Astrocyte (in vitro differentiated cells and primary cell): ENCODE measurements at regions not wholly inside any gene's neighbourhood (a gene's known extent, or its start where the extent isn't known, plus 50 kb on each side); places are given as distances from the start of the nearest gene placed in this dataset.

Source experiments
- DNase-seq: peaks from one replicate; pipeline ENCODE4 v3.0.0-alpha.2; 2010; ENCODE audit warnings: low read depth
- FAIRE-seq: peaks from 2 replicates; lab custom pipeline; 2011; peaks lifted over from hg19 to GRCh38; lab: Jason Lieb, UNC
- H2AFZ ChIP-seq: 2 replicates; pipeline ENCODE4 v1.6.0; 2012; ENCODE audit warnings: low read depth, low read length, inconsistent platforms
- H3K27ac ChIP-seq: 2 replicates; pipeline ENCODE4 v1.5.1; 2011; ENCODE audit warnings: low read depth, low read length, inconsistent platforms
- H3K27me3 ChIP-seq: 2 replicates; pipeline ENCODE4 v1.6.0; 2011; ENCODE audit warnings: low read length, inconsistent platforms; ENCODE audit not compliant: insufficient read depth
- H3K36me3 ChIP-seq: 2 replicates; pipeline ENCODE4 v1.5.1; 2011; ENCODE audit warnings: low read length, inconsistent platforms; ENCODE audit not compliant: insufficient read depth
- H3K4me1 ChIP-seq: 2 replicates; pipeline ENCODE4 v1.5.1; 2011; ENCODE audit warnings: low read length, inconsistent platforms; ENCODE audit not compliant: insufficient read depth
- H3K4me2 ChIP-seq: 2 replicates; pipeline ENCODE4 v1.6.0; 2012; ENCODE audit warnings: low read length, inconsistent platforms
- H3K4me3 ChIP-seq: 2 replicates; pipeline ENCODE4 v1.5.1; 2011; ENCODE audit warnings: low read depth, mild to moderate bottlenecking, low read length, inconsistent platforms; ENCODE audit not compliant: insufficient read depth
- H3K79me2 ChIP-seq: 2 replicates; pipeline ENCODE4 v1.6.0; 2012; ENCODE audit warnings: mild to moderate bottlenecking, low read length, inconsistent platforms; ENCODE audit not compliant: insufficient read depth
- H3K9ac ChIP-seq: 2 replicates; pipeline ENCODE4 v1.6.0; 2012; ENCODE audit warnings: mild to moderate bottlenecking, low read length, inconsistent platforms
- H3K9me3 ChIP-seq: 2 replicates; pipeline ENCODE4 v1.5.1; 2012; ENCODE audit warnings: low read depth, mild to moderate bottlenecking, low read length, inconsistent platforms; ENCODE audit not compliant: insufficient read depth
- H4K20me1 ChIP-seq: 2 replicates; pipeline ENCODE4 v1.6.0; 2012; ENCODE audit warnings: low read length, inconsistent platforms; ENCODE audit not compliant: insufficient read depth
- H3K27ac Mint-ChIP-seq: one replicate; pipeline ENCODE4 v1.8.0; 2021; ENCODE audit warnings: mild to moderate bottlenecking, mixed read lengths; ENCODE audit not compliant: unreplicated experiment
- H3K27me3 Mint-ChIP-seq: one replicate; pipeline ENCODE4 v1.8.0; 2021; ENCODE audit warnings: low read depth, mixed read lengths; ENCODE audit not compliant: unreplicated experiment
- H3K36me3 Mint-ChIP-seq: one replicate; pipeline ENCODE4 v1.8.0; 2021; ENCODE audit warnings: low read depth, mixed read lengths; ENCODE audit not compliant: unreplicated experiment
- H3K4me1 Mint-ChIP-seq: one replicate; pipeline ENCODE4 v1.8.0; 2021; ENCODE audit warnings: low read depth, mixed read lengths; ENCODE audit not compliant: unreplicated experiment
- H3K4me3 Mint-ChIP-seq: one replicate; pipeline ENCODE4 v1.8.0; 2021; ENCODE audit warnings: mild to moderate bottlenecking, moderate library complexity, mixed read lengths; ENCODE audit not compliant: unreplicated experiment
- H3K9me3 Mint-ChIP-seq: one replicate; pipeline ENCODE4 v1.8.0; 2021; ENCODE audit warnings: mild to moderate bottlenecking, mixed read lengths; ENCODE audit not compliant: unreplicated experiment
- CTCF ChIP-seq: IDR thresholded peaks from 2 replicates; pipeline ENCODE4 v1.5.1; 2011; ENCODE audit warnings: low read depth, mild to moderate bottlenecking, inconsistent platforms, low read length, moderate library complexity; ENCODE audit not compliant: insufficient read depth
- EZH2 ChIP-seq: IDR thresholded peaks from 2 replicates; pipeline ENCODE4 v1.6.1; 2012; ENCODE audit warnings: mild to moderate bottlenecking, low read length, inconsistent platforms; ENCODE audit not compliant: insufficient read depth

- TF ChIP-seq CTCF (no peak), EZH2 (no peak)
- peaks cover 29% of the 10 kb centered on the region for H3K9me3 Mint-ChIP-seq
- peaks cover 15% of the 10 kb centered on the region for H3K27me3 Mint-ChIP-seq
- H3K36me3 Mint-ChIP-seq, result peaks cover 2% of the 10 kb centered on the region
- peaks cover 2% of the 10 kb centered on the region for H3K9me3 ChIP-seq
- FAIRE-seq (no peak), DNase-seq (no peak)
- no peak overlapping the region for H3K9ac ChIP-seq
- no peak overlapping the region for H3K4me2 ChIP-seq
- peaks cover 4% of the 10 kb centered on the region for H3K4me1 Mint-ChIP-seq
- no peaks in the 10 kb centered on the region for H3K79me2 ChIP-seq
- peaks cover 11% of the 10 kb centered on the region for H3K4me1 ChIP-seq
- H3K27ac ChIP-seq, result no peak overlapping the region
- H4K20me1 ChIP-seq, result no peaks in the 10 kb centered on the region
- no peaks in the 10 kb centered on the region for H3K27me3 ChIP-seq
- no peak overlapping the region for H3K4me3 ChIP-seq
- H2AFZ ChIP-seq, result no peak overlapping the region
- H3K4me3 Mint-ChIP-seq, result no peak overlapping the region
- H3K36me3 ChIP-seq, result no peaks in the 10 kb centered on the region
- no peak overlapping the region for H3K27ac Mint-ChIP-seq
Observed at GRCh38 chr5:73387149-73387591, 61.4 kb downstream of the FOXD1 start.

- peaks cover 30% of the 10 kb centered on the region for H3K27me3 Mint-ChIP-seq
- FAIRE-seq (no peak), DNase-seq (no peak)
- no peak overlapping the region for H3K27ac ChIP-seq
- H3K4me3 Mint-ChIP-seq, result no peak overlapping the region
- H3K4me1 ChIP-seq, result peaks cover 14% of the 10 kb centered on the region
- no peaks in the 10 kb centered on the region for H3K79me2 ChIP-seq
- no peak overlapping the region for H3K4me2 ChIP-seq
- TF ChIP-seq CTCF, result no peak
- TF ChIP-seq EZH2, result no peak
- H3K36me3 ChIP-seq, result no peaks in the 10 kb centered on the region
- peaks cover 12% of the 10 kb centered on the region for H3K9me3 ChIP-seq
- no peak overlapping the region for H3K4me3 ChIP-seq
- H2AFZ ChIP-seq, result no peak overlapping the region
- peaks cover 3% of the 10 kb centered on the region for H3K36me3 Mint-ChIP-seq
- H3K4me1 Mint-ChIP-seq, result peaks cover 4% of the 10 kb centered on the region
- H3K9ac ChIP-seq, result no peak overlapping the region
- no peaks in the 10 kb centered on the region for H3K27me3 ChIP-seq
- H3K27ac Mint-ChIP-seq, result no peak overlapping the region
- no peaks in the 10 kb centered on the region for H4K20me1 ChIP-seq
- peaks cover 42% of the 10 kb centered on the region for H3K9me3 Mint-ChIP-seq
Observed at GRCh38 chr5:73384861-73385260, 63.7 kb downstream of the FOXD1 start.

DNA sequence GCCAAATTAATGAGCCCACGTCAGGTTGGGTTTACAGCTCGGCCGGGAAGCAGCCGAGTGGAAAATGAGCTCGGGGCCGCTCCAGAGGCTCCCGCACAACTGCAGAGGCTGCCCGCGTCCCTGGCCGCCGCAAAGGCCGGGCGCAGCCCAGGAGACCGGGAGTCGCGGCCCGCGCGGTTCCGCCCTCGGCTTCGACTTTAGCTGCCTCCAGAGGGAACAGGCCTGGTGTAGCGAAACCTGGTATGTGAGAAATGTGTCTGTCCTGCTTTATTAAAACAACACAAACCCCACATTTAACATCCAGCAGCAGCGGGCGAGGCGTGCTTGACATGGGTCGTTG lies 66.2 kb downstream of the FOXD1 start:
- peaks cover 1% of the 10 kb centered on the region for H3K4me1 Mint-ChIP-seq
- no peak for FAIRE-seq

More for the DNA sequence above, 66.2 kb downstream of the FOXD1 start:
- Mint-ChIP-seq H3K27me3 (peaks cover 46% of the 10 kb centered on the region), H3K27ac (no peak overlapping the region), H3K4me3 (no peak overlapping the region), H3K9me3 (peaks cover 45% of the 10 kb centered on the region), H3K36me3 (peaks cover 5% of the 10 kb centered on the region)
- Histone ChIP-seq H2AFZ (peak overlapping the region; percentile 5), H3K27me3 (no peaks in the 10 kb centered on the region), H4K20me1 (no peaks in the 10 kb centered on the region), H3K4me1 (peaks cover 2% of the 10 kb centered on the region), H3K9me3 (peaks cover 12% of the 10 kb centered on the region), H3K9ac (no peak overlapping the region), H3K4me3 (no peak overlapping the region), H3K4me2 (no peak overlapping the region), H3K79me2 (no peaks in the 10 kb centered on the region), H3K27ac (no peak overlapping the region), H3K36me3 (no peaks in the 10 kb centered on the region)
- DNase-seq, result no peak
- TF ChIP-seq CTCF, result no peak
- TF ChIP-seq EZH2, result no peak
